ENCODE measurements at regions not wholly inside any gene's neighbourhood (a gene's known extent, or its start where the extent isn't known, plus 50 kb on each side); places are given as distances from the start of the nearest gene placed in this dataset.

DNA sequence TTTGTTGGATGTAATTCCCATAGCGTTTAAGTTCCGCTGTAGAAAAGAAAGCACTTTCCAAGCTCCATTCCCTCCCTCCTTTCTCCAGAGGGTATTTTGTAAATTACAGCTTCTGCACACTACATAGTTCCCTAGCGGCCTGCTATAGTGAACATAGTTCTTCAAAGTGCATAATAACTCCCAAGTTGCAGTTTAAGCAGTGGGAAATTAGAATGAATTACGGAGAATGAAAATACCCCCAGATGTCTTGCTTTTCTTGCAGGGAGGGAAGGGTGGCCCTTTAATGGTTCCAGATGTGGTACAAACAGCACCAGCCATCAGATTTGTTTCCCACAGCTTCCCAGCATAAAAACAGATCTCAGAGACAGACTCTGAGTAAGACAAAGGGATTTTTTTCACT lies 893.9 kb downstream of the SUCLG1 start:
- no peak for DNase-seq (ENCODE audit: low read depth)

DNA sequence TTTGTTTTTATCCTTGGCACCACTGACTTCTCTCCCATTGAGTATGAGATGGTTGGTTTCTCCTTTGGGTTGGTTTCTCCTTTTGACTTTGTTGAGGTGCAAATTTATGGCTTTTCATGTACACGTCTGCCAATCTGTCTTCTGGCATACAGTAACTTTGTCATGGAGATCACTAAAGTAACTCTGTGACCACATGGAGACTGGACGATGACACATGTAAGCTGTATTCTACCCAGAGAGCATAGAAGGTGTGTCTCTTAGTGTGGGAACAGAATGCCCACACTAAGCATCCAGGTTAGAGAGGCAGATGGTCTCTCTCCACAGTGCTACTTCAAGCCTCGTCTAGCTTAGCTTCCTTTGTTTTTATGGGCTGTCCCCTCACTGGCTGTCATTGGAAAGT lies 897.5 kb downstream of the SUCLG1 start:
- DNase-seq (ENCODE audit: low read depth), result no peak

DNA sequence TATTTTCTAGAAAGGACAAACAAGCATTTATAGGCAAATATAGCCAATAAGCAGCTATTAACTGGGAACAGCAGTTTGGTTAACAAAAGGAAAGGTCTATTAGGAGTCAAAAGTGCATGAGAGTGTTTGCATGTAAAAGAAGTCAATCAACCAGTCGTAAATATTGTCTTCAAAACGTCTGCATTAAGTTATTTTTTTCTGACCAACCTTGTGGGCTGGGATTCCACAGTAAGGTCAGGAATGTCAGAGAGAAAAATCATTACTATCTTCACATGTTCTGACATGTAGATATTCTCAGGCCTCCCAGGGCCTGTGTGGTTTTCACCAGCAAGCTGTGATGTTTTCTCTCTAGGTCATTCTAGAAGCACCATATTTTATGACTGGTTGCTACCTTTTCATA lies 922.5 kb downstream of the SUCLG1 start:
- no peak for DNase-seq (ENCODE audit: low read depth)

GRCh38 chr2:83534416-83534815 lies 924.7 kb downstream of the SUCLG1 start:
- no peak for DNase-seq (ENCODE audit: low read depth)

DNA sequence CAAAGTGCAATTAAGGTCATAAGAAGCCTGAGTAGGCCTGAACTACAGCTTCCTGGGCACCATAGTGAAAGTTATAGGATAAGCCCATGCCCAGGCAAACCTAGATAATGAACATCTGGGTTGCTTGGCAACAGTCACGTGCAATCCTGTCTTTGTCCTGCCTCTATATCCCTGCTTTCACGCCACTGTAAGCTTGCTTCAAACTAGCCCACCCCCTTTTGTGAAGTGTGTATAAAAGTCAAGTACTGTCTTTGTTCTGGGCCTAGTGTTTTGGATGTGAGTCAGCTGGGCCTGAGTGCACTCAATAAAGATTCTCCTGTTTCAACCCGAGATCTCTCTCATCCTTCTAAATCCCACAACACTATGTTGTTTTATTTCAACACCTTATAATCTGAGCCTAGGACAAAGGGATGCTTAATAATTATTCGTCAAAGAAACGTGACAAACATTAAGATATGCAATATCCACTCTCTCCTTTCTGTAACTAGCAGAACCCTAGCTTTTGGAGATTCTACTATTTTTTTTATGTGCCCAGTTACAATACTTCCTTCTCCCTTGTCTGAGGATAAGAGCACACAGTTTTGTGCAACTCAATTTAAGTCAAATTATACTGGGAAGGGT lies 927.8 kb downstream of the SUCLG1 start:
- no peak for DNase-seq (ENCODE audit: low read depth)

GRCh38 chr2:83528767-83529166 lies 930.3 kb downstream of the SUCLG1 start:
- DNase-seq (ENCODE audit: low read depth), result no peak

- DNase-seq (ENCODE audit: low read depth), result no peak
Observed at GRCh38 chr2:83522891-83523493, 936.1 kb downstream of the SUCLG1 start.

GRCh38 chr2:83517727-83518368 lies 941.2 kb downstream of the SUCLG1 start:
- DNase-seq (ENCODE audit: low read depth), result no peak

DNA sequence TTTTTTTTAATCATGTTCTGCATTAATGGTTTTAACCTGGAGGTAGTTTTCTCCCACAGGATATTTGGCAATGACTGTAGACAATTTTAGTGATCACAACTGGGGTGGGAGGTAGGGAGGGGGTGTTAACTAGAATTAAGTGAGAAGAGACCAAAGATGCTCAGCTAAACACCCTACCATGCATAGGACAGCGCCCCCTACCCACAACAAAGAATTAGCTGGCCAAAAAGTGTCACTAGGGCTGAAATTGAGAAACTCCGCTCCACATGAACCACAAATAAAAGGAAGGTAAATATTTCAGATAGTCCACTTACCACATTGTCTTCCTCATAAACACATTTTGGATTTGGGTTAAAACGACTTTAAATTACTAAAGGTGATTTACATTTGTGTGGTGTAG lies 942.6 kb downstream of the SUCLG1 start:
- DNase-seq (ENCODE audit: low read depth), result no peak

- no peak for DNase-seq (ENCODE audit: low read depth)
Observed at GRCh38 chr2:83487451-83487850, 971.6 kb downstream of the SUCLG1 start.

- DNase-seq (ENCODE audit: low read depth), result no peak
Observed at GRCh38 chr2:83481436-83481835, 977.6 kb downstream of the SUCLG1 start.

DNA sequence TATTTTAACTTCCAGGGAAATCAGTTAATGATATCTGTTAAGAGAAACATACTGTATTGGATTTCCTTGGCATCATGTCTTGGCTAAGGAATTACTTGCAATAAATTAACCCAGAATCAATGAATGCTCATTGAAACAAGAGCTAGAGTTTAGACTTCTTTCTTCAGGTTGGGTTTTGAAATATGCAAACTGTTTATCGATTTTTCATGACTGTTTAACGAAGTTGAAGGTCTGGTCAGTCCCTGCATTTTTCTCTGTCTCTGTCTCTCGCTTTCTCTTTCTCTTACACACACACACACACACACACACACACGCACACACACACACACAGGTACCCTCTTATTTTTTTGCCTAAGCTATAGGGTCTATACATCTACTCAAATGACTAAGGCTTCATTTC lies 981.0 kb downstream of the SUCLG1 start:
- no peak for DNase-seq (ENCODE audit: low read depth)

- DNase-seq (ENCODE audit: low read depth), result no peak
Observed at GRCh38 chr2:83475371-83475770, 983.7 kb downstream of the SUCLG1 start.

DNA sequence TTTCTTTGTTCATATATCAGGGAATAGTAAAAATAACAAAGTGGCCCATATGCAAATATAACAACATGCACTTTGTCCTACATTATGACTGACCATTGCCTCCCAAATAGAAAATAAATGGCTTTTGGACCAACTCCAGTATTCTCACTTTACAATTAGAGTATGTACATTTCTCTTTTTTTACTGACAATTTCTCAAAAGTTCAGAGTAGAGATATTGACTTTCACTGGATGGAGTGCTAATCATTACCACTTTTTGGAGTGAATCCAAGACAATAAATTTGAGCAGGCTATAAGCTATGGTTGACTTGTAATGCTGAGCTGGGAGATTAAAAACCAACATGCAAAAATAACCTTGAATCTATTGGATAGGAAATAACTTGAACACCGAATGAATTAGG lies 987.4 kb downstream of the SUCLG1 start:
- no peak for DNase-seq (ENCODE audit: low read depth)

- DNase-seq (ENCODE audit: low read depth), result no peak
Observed at GRCh38 chr2:83470928-83471327, 988.2 kb downstream of the SUCLG1 start.

GRCh38 chr2:83464444-83464843 lies 994.6 kb downstream of the SUCLG1 start:
- DNase-seq (ENCODE audit: low read depth), result no peak

- DNase-seq (ENCODE audit: low read depth), result no peak
Observed at GRCh38 chr2:83462881-83463280, 996.2 kb downstream of the SUCLG1 start.

GRCh38 chr2:83461135-83461534 lies 997.9 kb downstream of the SUCLG1 start:
- DNase-seq (ENCODE audit: low read depth), result no peak

DNA sequence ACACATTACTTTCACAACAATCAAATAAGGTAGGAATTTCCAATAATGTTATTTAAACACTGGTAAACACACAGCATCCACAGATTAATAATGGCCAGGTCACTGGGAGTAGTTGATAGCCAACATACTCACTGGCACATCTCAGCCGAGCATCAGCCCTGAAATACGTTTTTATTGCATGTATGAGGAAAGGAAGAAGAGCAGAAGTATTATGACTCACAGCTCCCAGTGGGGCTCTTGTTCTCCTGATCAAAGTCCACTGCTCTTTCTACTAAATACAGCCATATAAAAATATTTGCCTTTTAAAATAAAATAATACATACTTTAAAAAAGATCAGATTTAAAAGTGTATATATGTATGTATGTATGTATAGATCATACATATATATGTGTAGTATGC lies 999.6 kb downstream of the SUCLG1 start:
- no peak for DNase-seq (ENCODE audit: low read depth)

DNA sequence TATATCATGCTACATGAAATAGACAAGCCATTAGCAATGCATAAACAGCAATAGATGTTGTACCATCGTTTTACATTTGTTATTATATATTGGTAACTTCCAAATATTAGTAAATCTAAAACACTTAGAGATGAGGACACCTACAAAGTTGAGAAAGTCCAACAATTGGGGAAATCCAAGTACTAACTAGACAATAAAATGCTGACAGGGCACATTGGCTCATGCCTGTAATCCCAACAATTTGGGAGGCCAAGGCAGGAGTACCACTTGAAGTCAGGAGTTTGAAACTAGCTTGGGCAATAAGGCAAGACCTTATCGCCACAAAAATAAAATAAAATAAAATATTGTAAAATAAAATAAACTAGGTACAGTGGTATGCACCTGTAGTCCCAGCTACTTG lies 1023.1 kb downstream of the SUCLG1 start:
- no peak for DNase-seq (ENCODE audit: low read depth)

DNA sequence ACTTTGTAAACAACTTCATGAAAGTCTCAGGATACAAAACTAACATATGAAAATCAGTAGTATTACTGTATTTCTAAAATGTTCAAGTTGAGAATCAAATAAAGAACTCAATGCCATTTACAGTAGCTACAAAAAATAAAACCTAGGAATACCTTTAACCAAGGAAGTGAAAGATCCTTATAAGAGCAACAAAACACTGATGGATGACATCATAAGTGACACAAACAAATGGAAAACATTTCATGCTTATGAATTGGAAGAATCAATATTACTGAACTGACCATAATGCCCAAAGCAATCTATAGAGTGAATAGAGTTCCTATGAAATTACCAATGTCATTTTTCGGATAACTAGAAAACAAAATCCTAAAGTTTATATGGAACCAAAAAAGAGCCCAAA lies 1038.1 kb downstream of the SUCLG1 start:
- no peak for DNase-seq (ENCODE audit: low read depth)

DNA sequence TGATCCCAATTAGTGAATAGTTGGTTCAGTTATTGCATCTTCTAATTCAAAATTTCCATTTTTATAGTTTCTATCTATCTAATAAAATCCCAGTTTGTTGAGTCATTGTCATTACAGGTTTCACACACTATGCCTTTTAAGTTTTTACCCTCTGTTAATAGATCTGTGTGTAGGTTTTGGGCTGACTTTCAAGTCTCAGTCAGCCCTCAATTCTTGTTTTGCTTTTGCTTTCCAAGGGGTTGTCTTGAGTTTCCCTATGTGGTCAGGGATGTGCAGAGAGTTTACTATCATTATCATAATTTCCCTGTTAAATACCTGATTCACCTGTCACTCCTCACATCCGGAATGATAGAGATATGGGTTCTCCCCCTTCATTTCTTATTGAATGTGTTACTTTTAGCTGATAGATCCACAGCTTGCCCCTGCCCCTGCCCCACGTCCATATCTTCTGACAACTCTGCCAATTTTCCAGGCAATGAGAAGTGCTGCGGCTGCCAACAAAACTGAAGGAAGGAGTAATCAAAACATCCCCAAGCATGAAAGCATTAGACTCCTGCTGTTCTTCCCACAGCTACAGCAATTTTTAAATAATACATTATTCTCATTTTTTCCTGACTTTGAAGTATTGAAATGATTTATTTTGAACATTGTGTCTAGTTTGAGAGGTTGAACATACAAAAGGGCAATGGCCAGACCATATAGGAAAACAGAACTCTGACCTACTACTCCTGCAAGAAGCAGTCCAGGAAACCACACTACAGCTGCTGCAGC lies 1064.8 kb downstream of the SUCLG1 start:
- no peak for DNase-seq (ENCODE audit: low read depth)

DNA sequence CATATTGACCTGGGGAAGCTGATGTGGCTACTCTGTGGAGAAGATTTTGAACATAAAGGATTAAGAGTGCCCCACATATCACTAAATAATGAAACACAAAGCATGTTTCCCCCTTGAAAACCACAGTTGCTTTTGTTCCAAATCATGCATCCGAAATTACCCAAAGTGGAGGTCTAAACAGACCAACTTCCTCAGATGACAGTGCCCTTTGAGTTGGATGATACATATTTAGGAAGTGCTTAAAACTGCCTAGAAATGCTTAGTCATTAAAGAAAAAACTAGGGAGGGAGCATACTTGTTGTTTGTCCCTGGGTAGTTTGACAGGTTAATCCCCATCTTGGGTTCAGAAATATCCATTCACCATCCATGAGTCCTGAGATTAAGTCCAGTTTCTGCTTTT lies 1070.3 kb downstream of the SUCLG1 start:
- no peak for DNase-seq (ENCODE audit: low read depth)

All from HS-27A (cell line).